GM19452 (cell line): ENCODE measurements at regions not wholly inside any gene's neighbourhood (a gene's known extent, or its start where the extent isn't known, plus 50 kb on each side); places are given as distances from the start of the nearest gene placed in this dataset.
A peak's percentile ranks its signal among the peaks of the same experiment; 100 is the strongest.
"Not testable (repeated sequence)": the region's sequence is repeated elsewhere in the genome, so short reads cannot be mapped to it uniquely, and the experiment has no call there.

ENCODE experiments used
- ATAC-seq: cut with Tn5 transposase; IDR thresholded peaks from one replicate; pipeline ENCODE4 v1.9.1; 2021; ENCODE audit not compliant: unreplicated experiment

DNA sequence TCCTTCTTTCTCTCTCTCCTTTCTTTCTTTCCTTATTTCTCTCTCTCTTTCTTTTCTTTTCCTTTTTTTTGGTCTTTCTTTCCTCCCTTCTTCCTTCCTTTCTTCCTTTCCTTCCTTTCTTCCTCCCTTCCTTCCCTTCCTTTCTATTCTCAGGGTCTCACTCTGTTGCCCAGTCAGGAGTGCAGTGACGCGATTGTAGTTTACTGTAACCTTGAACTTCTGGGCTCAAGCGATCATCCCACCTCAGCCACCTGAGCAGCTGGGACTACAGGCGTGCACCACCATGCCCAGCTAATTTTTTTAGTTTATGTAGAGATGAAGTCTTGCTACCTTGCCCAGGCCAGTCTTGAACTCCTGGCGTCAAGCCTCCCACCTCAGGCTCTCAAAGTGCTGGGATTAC lies 83.8 kb upstream of the PPM1B start:
- ATAC-seq, result no peak

DNA sequence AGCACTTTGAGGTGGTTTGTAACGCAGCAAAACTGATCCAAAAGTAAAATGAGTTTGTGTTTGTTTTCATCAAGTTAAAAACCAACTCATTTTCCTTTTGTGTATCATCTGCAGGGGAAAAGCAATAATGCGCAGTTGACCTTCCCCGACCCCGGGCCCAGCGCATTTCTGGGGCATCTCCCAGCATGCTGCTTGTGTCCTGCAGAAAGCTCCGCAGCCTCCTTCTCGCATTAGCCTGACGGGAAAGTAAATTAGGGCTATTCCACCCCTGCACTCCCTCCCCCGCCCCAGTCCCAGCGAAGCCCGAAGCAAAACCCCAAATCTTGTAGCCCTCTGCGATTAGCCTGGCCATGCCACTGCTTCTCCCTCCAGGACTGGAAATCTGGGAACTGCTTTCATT lies 82.0 kb upstream of the PPM1B start:
- ATAC-seq, result no peak

DNA sequence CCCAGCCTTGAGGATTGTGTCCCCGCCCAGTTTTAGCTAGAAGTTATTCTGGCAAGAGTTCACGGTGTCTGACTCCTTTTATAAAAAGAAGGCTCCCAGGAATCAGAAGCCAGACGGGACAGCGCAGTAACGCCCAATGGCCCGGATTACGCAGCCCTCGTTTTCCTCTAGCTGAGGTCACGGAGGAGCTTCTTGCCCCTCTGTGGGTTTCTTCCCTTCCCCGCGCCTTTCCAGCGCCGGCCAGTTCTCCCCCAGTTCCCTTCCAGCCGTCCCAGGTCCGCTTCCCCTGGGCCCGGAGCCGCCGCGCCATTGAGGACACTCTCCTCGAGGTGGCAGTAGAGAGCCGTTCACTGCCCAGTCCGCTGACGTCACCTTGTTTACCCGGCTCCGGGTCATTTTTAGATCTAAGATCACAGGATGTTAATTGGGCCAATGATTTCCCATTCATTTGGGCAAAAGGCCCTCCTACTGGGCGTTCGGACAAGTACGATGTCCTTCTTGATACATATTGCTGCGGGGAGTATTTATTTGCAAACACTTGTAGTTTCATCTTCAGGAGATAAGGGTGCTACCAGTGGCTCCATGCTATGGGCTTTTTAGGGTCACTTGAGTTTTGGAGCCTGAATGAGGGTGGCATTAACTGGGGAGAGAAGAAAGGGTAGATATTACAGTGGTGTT lies 81.5 kb upstream of the PPM1B start:
- ATAC-seq, result peak; percentile 69

DNA sequence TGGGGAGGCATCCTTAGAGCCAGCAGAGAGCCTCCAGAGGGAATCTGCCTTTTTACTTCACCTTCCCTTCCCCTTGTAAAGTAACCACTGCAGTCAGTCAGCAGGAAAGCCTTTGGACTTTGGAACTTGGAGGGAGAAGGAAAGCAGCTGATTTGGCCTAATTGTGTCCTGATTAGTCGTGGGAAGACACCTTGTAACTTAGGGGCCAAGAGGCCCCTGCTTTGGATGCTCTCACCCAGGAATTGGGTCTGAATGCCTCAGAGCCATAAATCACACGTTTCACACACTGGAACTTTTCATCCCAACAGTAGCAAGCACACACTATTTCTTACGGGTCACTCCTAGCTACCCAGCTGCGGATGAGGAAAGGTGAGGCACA lies 81.0 kb upstream of the PPM1B start:
- ATAC-seq, result no peak

DNA sequence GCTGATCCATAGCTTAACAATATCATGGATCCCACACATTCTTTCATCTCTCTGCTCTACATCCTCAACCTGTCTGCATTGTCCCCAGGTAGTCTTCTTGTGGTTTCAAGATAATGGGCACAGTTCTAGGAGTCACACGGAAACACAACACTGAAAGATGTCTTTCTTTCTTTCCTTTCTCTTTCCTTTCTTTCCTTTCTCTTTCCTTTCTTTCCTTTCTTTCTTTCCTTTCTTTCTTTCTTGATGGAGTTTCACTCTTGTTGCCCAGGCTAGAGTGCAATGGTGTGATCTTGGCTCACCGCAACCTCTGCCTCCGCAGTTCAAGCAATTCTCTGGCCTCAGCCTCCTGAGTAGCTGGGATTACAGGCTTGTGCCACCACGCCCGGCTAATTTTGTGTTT lies 76.2 kb upstream of the PPM1B start:
- ATAC-seq, result not testable (repeated sequence)

DNA sequence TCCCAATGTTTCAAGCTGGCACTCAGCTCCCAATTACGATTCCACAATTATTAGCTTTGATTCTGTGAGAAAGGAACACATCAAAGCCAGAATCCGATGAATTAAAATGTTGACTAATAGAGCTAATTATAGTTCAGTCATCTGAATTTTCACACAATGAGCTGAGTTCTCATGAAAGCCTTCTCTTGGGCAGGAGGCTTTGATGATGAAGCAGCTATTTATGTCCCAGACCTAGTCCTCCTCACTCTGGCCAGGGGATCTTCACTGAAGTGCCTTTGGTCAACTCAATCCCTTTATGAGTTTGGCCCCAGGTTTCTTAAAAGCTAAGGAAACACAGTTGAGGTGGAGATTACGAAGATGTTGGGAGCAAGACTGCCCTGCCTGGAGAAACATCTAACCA lies 74.7 kb upstream of the PPM1B start:
- no peak for ATAC-seq

DNA sequence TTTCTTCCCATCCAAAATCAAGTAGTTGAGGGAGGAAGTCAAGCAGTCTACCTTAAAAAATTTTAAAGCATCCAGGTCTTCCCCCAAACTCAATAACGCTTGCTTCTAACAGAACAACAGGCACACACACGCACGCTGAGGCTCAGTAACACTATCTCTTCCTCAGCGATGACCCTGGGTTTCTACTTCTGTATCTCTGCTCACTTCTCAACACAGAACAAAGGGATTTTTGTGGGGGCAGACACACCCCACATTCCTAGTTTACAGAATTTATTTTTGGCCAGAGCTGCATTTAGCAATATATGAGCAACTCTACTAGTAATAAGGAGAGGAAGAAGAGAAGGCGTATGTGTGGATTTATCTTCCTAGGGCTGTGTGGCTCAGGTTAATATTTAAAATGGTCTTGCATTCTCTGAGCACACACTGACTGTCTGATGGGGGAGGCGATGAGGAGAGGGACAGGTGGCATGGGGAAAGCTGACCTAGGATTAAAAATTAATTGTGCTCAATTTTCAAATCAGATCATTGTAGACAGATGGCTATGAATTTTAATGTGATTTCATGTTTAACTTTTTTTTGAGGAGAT lies 71.3 kb upstream of the PPM1B start:
- ATAC-seq, result no peak

DNA sequence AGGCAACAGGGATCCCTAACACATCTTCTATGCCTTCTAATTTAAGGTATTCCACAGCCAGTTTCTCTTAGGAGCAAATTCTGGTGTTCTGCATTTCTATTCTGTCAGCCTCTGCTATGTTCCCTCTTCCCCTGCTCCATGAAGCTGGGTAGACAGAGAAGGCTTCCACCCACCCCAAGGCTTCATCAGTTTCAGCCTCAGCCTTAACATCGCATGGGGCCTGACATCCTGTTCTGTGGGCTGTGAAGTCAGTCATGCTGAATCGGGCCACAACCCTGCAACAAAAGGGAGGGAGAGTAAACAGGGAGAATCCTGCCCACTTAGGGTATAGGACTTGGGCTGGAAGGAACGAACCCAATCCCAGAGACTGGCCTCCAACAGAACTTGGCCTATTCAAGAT lies 70.6 kb upstream of the PPM1B start:
- no peak for ATAC-seq

DNA sequence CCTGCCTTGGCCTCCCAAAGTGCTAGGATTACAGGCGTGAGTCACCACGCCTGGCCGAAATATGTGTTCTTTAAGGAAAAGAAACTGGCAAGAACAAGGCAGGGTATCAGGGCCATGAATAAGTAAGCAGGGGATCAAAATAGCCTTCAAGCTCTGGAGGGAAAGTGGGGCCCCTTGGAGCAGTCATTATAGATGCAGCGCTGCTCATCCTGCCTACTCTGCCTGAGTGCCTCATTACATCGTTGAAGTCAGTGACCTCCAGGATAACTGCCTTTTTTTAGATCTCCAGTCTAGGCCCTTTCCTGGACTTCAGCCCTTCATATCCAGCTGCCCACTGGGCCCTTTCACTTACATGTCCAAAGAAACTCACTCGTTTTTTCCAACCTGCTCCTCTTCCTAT lies 69.8 kb upstream of the PPM1B start:
- ATAC-seq, result no peak

DNA sequence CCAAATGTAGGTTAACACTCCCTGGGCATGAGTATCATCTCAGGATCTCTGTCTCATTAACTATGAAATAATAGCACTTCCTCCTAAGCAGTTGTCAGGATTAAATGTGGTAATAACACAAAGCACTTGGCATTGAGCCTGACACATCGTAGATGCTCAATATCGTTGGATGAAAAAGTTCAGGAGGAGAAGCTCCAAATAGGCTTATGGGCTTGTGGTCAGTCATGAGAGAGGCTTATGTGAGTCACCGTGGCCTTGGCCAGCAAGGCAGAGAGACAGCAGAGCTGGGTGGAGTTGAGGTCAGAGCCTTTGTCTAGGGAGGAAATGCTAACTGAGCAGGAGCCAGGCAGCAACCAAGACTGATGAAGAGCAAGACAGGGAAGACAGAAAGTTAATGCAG lies 68.3 kb upstream of the PPM1B start:
- peak; percentile 54 for ATAC-seq

DNA sequence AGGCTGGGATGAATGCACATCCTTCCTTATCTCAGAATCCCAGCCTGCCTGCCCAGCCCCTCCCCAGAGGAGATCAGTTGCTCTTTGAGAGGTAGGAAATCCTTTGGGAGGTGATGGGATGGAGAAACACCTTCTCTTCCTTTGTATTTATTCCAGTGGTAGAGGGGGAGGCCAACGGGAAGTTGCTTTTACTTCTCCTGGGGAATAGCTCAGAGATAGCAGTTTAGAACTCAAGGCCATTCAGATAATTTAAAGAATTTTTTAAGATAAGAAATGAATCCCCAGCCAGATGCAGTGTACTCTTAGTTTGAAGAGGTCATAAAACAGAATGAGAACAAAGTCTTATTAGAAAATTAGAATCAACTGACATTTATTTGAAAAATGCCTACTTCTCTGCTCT lies 67.4 kb upstream of the PPM1B start:
- ATAC-seq, result no peak

DNA sequence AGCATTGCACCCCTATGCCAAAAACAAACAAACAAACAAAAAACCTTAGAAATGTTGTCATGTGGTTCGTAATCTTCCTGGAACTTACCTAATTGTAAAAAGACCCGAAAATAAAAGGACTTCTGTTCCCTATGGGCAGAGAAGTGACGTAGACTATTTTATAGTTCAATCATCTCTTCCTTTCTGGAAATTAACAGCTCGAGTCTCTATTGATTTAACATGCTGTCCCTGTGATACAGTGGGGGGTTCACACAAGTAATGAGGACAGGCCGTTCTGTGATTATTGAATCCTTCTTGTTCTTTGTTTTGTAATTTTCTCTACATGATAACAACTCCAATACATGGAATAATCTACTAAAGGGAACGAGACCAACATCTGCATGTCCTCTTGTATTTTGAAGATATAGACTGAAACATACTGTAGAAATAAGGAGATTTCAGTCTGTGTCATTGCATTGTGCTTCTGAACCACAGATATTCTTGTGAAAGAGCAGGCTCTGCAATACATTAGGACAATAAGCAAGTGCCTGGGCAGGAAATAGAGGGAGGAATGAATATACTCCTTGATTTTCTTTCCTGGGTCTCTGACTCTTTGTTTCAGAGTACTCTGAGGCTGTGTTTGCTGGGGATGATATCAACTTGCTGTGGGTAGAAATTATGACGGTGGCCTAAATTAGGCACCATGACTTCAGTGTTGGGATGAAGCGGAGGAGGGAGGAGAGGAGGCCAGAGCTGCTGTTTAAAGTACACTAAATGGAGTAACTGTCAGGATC lies 65.7 kb upstream of the PPM1B start:
- ATAC-seq, result no peak

DNA sequence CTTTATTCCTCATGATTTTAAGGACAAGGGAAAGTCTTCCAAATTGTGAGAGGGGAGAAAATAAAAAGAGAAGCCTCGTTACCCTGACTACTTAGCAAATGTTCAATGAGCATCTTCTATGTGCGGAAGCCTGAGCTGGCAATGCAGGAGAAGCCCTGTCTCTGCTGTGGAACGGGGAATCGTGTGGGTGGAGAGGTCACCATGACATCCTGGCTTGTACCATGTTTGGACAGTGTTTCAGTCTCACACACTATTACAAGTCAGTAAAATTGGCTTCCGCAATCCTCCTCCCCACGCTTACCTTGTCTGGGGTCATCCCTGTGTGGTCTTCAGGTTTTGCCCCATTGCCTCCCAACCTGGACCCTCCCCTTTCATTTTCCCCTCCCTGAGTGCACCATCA lies 65.0 kb upstream of the PPM1B start:
- no peak for ATAC-seq

DNA sequence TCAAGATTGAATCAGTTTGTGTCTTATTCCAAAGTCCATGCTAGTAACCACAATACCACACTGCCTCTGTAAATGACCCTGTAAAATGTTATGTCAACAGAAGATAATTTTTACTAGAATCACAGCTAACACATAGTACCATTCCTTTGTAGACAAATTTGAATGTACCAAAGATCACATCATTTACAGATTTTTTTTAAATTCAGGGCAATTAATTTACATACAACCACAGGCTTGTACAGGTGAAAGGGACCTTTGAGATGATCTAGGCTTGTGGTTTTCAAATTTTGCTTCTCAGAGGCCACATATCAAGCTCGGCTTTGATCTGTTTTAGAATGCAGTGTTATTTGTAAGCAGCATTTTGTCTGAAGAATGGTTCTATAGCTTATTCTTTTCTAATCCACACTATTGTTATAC lies 63.8 kb upstream of the PPM1B start:
- ATAC-seq, result no peak

DNA sequence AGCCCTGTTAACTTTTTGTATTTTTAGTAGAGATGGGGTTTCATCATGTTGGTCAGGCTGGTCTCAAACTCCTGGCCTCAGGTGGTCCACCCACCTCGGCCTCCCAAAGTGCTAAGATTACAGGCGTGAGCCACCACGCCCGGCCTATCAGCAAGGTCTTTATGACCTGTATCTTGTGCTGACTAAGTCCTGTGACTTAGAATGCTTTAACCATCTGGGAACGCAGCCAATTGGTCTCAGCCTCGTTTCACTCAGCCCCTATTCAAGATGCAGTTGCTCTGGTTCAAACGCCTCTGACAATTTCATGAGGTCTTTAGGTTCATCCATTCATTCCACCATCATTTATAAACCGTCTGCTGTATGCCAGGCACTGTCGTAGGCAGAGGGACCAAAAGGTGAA lies 62.2 kb upstream of the PPM1B start:
- ATAC-seq, result not testable (repeated sequence)

DNA sequence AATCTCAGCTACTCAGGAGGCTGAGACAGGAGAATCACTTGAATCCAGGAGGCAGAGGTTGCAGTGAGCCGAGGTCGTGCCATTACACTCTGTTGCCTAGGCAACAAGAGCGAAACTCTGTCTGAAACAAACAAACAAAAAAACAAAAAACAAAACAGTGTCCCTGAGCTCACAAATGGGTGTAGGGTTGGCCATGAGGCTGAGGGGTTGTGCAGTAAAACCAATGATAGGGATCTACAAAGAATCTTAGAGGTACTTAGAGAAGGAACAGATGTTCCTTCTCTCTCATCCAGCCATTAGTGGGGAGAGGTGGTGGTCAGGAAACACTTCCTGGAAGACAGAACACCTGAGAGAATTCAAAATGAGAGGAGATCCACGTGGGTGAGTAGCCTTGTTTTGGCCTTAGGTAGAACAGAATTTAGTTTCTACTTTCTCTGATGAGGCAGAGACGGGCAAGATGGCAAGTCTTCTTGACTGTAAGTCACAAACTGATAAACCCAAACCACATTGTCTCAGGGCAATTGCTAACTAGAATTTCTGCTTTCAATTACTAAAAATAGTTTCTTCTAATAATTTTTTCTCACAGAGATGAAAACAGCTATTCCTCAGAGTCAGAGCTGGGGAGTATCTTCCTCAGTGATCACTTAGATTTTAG lies 61.5 kb upstream of the PPM1B start:
- ATAC-seq, result peak; percentile 88

DNA sequence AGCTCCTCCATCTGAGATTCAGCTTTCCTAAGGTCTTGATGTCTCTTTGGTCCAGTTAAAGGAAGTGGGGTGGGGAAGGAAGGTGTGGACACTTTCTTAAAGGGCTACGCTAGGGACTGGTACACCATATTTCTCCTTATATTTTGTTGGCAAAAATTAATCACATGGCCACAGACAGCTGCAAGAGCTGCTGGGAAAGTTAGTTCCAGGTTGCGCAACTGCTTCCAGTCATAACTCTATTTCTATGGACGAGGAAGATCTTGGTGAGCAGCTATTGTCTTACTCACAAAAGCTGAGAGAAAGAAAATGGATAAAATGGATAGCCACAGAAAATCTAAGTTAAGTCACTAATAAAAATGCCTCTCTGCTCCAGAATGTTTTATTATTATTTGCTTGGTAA lies 60.7 kb upstream of the PPM1B start:
- no peak for ATAC-seq

DNA sequence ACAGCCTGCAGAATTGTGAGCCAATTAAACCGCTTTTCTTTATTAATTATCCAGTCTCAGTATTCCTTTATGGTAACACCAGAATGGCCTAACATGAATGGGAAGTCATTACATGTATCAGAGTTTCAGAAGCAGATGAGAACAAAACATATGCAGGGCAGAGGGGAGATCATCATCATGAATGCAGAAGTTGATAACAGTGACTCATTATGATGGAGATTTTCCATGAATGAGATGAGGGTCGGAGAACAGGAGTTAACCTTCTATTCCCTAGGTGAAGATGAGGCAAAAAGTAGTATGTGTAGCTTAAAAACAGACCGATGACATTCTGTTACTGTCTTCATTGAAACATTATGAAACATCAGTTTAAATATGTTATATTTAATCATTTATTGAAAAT lies 59.5 kb upstream of the PPM1B start:
- no peak for ATAC-seq

DNA sequence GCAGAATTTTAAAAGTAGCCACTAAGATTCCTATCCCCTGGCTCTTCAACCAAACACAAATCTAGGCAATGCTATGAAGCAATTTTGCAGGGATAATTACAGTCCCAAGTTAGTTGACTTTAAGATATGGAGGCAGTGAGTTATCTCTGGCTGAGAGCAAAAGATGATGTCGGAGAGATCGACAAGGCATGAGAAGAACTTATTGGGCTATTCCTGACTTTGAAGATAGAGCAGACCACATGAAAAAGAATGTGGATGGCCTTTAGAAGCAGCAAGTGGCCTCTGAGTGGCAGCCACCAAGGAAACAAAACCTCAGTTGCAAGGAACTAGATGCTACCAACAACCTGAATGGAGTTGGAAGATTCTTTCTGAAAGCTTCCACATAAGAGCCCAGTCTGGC lies 58.2 kb upstream of the PPM1B start:
- ATAC-seq, result no peak

DNA sequence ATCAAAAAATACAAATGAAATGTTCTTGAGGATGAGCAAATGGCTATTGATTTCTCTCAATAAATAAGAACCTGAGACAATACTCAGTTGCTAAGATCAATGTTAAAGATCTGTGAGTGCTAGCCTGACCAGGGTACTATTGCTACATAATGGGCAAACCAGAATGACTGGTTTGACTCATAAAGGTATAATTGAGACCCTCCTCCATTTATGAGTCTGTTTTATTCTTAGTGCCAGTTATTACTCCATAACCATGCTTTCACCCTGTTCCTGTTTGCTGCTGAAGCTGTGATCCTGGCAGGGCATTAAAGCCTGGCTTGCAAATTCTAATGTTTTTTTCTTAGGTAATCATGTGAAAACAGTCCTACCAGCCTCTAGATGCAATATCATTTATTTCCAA lies 56.6 kb upstream of the PPM1B start:
- ATAC-seq, result no peak

DNA sequence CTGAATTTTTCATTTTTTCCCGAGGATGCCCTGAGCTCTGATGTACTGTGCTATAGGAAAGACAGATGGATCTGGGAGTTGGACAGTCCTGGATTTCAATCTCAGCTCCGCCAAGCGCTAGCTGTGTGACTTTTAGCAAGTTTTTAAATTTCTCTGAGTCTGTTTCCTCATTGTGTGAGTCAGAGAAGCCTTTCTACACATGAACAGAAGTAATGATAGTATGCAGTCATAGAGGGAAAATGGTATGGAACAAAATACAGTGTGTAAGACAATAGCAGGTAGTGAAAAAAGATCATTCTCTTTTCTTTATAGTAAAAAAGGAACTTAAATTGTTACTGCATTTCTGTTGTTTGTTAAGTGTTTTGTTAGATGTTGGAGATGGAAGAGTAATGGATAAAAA lies 52.4 kb upstream of the PPM1B start:
- ATAC-seq, result no peak

DNA sequence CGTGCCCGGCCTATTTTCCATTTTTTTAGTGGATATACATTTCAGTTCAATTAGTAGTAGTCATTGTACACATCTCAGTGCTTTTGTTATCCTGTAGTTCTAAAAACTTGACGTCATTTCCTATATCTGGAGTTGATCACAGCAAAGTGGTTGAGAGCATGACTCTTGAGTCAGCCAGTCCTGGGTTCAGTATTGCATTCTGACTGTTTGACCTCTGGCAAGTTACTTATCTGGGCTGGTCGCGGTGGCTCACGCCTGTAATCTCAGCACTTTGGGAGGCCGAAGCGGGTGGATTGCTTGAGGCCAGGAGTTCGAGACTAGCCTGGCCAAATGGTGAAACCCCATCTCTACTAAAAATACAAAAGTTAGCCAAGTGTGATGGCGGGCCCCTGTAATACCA lies 50.4 kb upstream of the PPM1B start:
- no peak for ATAC-seq
